ENCODE measurements at regions not wholly inside any gene's neighbourhood (a gene's known extent, or its start where the extent isn't known, plus 50 kb on each side); places are given as distances from the start of the nearest gene placed in this dataset.

GRCh38 chr4:112751447-112751846, 114.5 kb downstream of the LARP7 start:
- Histone ChIP-seq H3K4me3 (ENCODE audit: low read length) (peak overlapping the region; percentile 33), H3K27me3 (ENCODE audit: control insufficient read depth, insufficient read depth, low read length, poor library complexity, severe bottlenecking) (no peaks in the 10 kb centered on the region), H3K4me1 (ENCODE audit: control insufficient read depth, insufficient read depth, low read length) (peaks cover 20% of the 10 kb centered on the region), H3K9me3 (ENCODE audit: control insufficient read depth, low read length) (no peaks in the 10 kb centered on the region), H3K9ac (ENCODE audit: extremely low read depth, low read length, poor library complexity, severe bottlenecking) (peak overlapping the region; percentile 23), H3K36me3 (ENCODE audit: control insufficient read depth, insufficient read depth, low read length) (peaks cover 25% of the 10 kb centered on the region), H3K27ac (ENCODE audit: low read depth, low read length) (peak overlapping the region; percentile 1)
- Mint-ChIP-seq H3K4me3 (peak overlapping the region; percentile 11), H3K4me1 (peaks cover 65% of the 10 kb centered on the region), H3K36me3 (ENCODE audit: low read depth) (peaks cover 49% of the 10 kb centered on the region), H3K27ac (peak overlapping the region; percentile 98), H3K27me3 (ENCODE audit: insufficient read depth) (no peaks in the 10 kb centered on the region), H3K9me3 (no peaks in the 10 kb centered on the region)
- TF ChIP-seq CTCF (conservative IDR thresholded peaks at IDR 0.05) = no peak
- 0 to 60% methylated on average over 1 of the region's 1 CpG for WGBS, 2 experiments (ENCODE audit: insufficient coverage in 1 of 2, insufficient read length in 1 of 2)
- DNase-seq = peak; percentile 86

GRCh38 chr4:112752061-112752460, 115.1 kb downstream of the LARP7 start:
- peak overlapping the region; percentile 98 for H3K27ac Mint-ChIP-seq
- Histone ChIP-seq H3K9ac (ENCODE audit: extremely low read depth, low read length, poor library complexity, severe bottlenecking) (peak overlapping the region; percentile 23), H3K4me3 (ENCODE audit: low read length) (no peak overlapping the region), H3K4me1 (ENCODE audit: control insufficient read depth, insufficient read depth, low read length) (peaks cover 20% of the 10 kb centered on the region), H3K36me3 (ENCODE audit: control insufficient read depth, insufficient read depth, low read length) (peaks cover 28% of the 10 kb centered on the region), H3K27ac (ENCODE audit: low read depth, low read length) (peak overlapping the region; percentile 1), H3K27me3 (ENCODE audit: control insufficient read depth, insufficient read depth, low read length, poor library complexity, severe bottlenecking) (no peaks in the 10 kb centered on the region), H3K9me3 (ENCODE audit: control insufficient read depth, low read length) (no peaks in the 10 kb centered on the region)
- no peak overlapping the region for H3K4me3 Mint-ChIP-seq
- H3K36me3 Mint-ChIP-seq (ENCODE audit: low read depth) = peaks cover 54% of the 10 kb centered on the region
- H3K4me1 Mint-ChIP-seq = peaks cover 62% of the 10 kb centered on the region
- no peaks in the 10 kb centered on the region for H3K9me3 Mint-ChIP-seq
- WGBS, 2 experiments (ENCODE audit: insufficient coverage in 1 of 2, insufficient read length in 1 of 2) = 20 to 40% methylated on average over 1 of the region's 1 CpG
- peak; percentile 76 for DNase-seq
- no peak for TF ChIP-seq CTCF (conservative IDR thresholded peaks at IDR 0.05)
- no peaks in the 10 kb centered on the region for H3K27me3 Mint-ChIP-seq (ENCODE audit: insufficient read depth)

- WGBS, 2 experiments (ENCODE audit: insufficient coverage in 1 of 2, insufficient read length in 1 of 2) = 86 to 92% methylated on average over 1 to 3 of the region's 3 CpGs
- Histone ChIP-seq H3K27ac (ENCODE audit: low read depth, low read length) (peak overlapping the region; percentile 1), H3K27me3 (ENCODE audit: control insufficient read depth, insufficient read depth, low read length, poor library complexity, severe bottlenecking) (no peaks in the 10 kb centered on the region), H3K36me3 (ENCODE audit: control insufficient read depth, insufficient read depth, low read length) (peaks cover 28% of the 10 kb centered on the region), H3K4me1 (ENCODE audit: control insufficient read depth, insufficient read depth, low read length) (peaks cover 15% of the 10 kb centered on the region), H3K9me3 (ENCODE audit: control insufficient read depth, low read length) (no peaks in the 10 kb centered on the region), H3K4me3 (ENCODE audit: low read length) (no peak overlapping the region), H3K9ac (ENCODE audit: extremely low read depth, low read length, poor library complexity, severe bottlenecking) (peak overlapping the region; percentile 23)
- Mint-ChIP-seq H3K27me3 (ENCODE audit: insufficient read depth) (no peaks in the 10 kb centered on the region), H3K9me3 (no peaks in the 10 kb centered on the region), H3K4me1 (peaks cover 58% of the 10 kb centered on the region), H3K27ac (peak overlapping the region; percentile 98), H3K36me3 (ENCODE audit: low read depth) (peaks cover 58% of the 10 kb centered on the region), H3K4me3 (no peak overlapping the region)
- DNase-seq = peak; percentile 39
- no peak for TF ChIP-seq CTCF (conservative IDR thresholded peaks at IDR 0.05)
These were observed 115.6 kb downstream of the LARP7 start for GRCh38 chr4:112752510-112752909.

Data from endodermal cell (in vitro differentiated cells).